Keratinocyte (primary cell): ENCODE measurements at regions not wholly inside any gene's neighbourhood (a gene's known extent, or its start where the extent isn't known, plus 50 kb on each side); places are given as distances from the start of the nearest gene placed in this dataset.

Source experiments
- DNase-seq: peaks from one replicate; pipeline ENCODE4 v3.0.0-alpha.2; 2011; ENCODE audit warnings: low read depth, missing footprints, low spot score
- FAIRE-seq: peaks from 2 replicates; lab custom pipeline; 2011; peaks lifted over from hg19 to GRCh38; lab: Jason Lieb, UNC
- H2AFZ ChIP-seq: 2 replicates; pipeline ENCODE4 v1.6.0; 2012; ENCODE audit warnings: low read length, control low read depth, inconsistent platforms; ENCODE audit not compliant: control insufficient read depth
- H3K27ac ChIP-seq: 2 replicates; pipeline ENCODE4 v1.5.1; 2011; ENCODE audit warnings: low read length; ENCODE audit not compliant: control insufficient read depth, insufficient read depth
- H3K27me3 ChIP-seq: 3 replicates; pipeline ENCODE4 v1.6.0; 2011; ENCODE audit warnings: low read length; ENCODE audit not compliant: control insufficient read depth, insufficient read depth; ENCODE audit errors: extremely low read depth
- H3K36me3 ChIP-seq, 2 experiments: 2 replicates in 1 of 2; 3 replicates in 1 of 2; pipeline ENCODE4 v1.5.1; 2011; ENCODE audit warnings: low read length in 2 of 2, mild to moderate bottlenecking in 1 of 2; ENCODE audit not compliant: control insufficient read depth in 2 of 2, insufficient read depth in 2 of 2; ENCODE audit errors: extremely low read depth in 1 of 2
- H3K4me1 ChIP-seq: 3 replicates; pipeline ENCODE4 v1.5.1; 2011; ENCODE audit warnings: low read length; ENCODE audit not compliant: control insufficient read depth, insufficient read depth; ENCODE audit errors: extremely low read depth
- H3K4me2 ChIP-seq: 3 replicates; pipeline ENCODE4 v1.6.0; 2011; ENCODE audit warnings: low read depth, low read length; ENCODE audit not compliant: control insufficient read depth, insufficient read depth; ENCODE audit errors: extremely low read depth
- H3K4me3 ChIP-seq, 3 experiments: fragments of 200-600 bp in 1 of 3; sonication (generic) in 1 of 3; 2 replicates in 2 of 3; 3 replicates in 1 of 3; pipeline ENCODE4 v1.5.1; 2011 to 2016; ENCODE audit warnings: low read length in 3 of 3, mild to moderate bottlenecking in 3 of 3, control low read depth in 2 of 3, inconsistent platforms in 1 of 3, low read depth in 1 of 3, mixed read lengths in 1 of 3, mixed run types in 1 of 3, moderate library complexity in 1 of 3; ENCODE audit not compliant: control insufficient read depth in 2 of 3, insufficient read depth in 2 of 3; ENCODE audit errors: extremely low read depth in 1 of 3
- H3K79me2 ChIP-seq: 2 replicates; pipeline ENCODE4 v1.6.0; 2012; ENCODE audit warnings: low read length; ENCODE audit not compliant: control insufficient read depth, insufficient read depth
- H3K9ac ChIP-seq: 3 replicates; pipeline ENCODE4 v1.6.0; 2011; ENCODE audit warnings: low read length; ENCODE audit not compliant: control insufficient read depth, insufficient read depth; ENCODE audit errors: extremely low read depth
- H3K9me1 ChIP-seq: 3 replicates; pipeline ENCODE4 v1.6.0; 2011; ENCODE audit warnings: low read length; ENCODE audit not compliant: control insufficient read depth, insufficient read depth; ENCODE audit errors: extremely low read depth
- H3K9me3 ChIP-seq: 2 replicates; pipeline ENCODE4 v1.5.1; 2012; ENCODE audit warnings: low read depth, low read length; ENCODE audit not compliant: control insufficient read depth
- H4K20me1 ChIP-seq: 3 replicates; pipeline ENCODE4 v1.6.0; 2011; ENCODE audit warnings: low read length; ENCODE audit not compliant: control insufficient read depth, insufficient read depth; ENCODE audit errors: extremely low read depth
- CTCF ChIP-seq, 3 experiments: IDR thresholded peaks in 1 of 3; conservative IDR thresholded peaks in 1 of 3; optimal IDR thresholded peaks in 1 of 3; 2 replicates in 2 of 3; 3 replicates in 1 of 3; pipeline versions ENCODE3 to v1.5.1; 2011; ENCODE audit warnings: low read length in 3 of 3, mild to moderate bottlenecking in 3 of 3, moderate library complexity in 2 of 3, control low read depth in 1 of 3, inconsistent platforms in 1 of 3; ENCODE audit not compliant: insufficient read depth in 2 of 3; ENCODE audit errors: extremely low read depth in 1 of 3
- EZH2 ChIP-seq: IDR thresholded peaks from one replicate; pipeline ENCODE4 v1.6.1; 2012; ENCODE audit warnings: inconsistent platforms, mild to moderate bottlenecking, low read length, moderate library complexity
- dilution Hi-C: fragments of 300-500 bp; cut with MboI; formaldehyde crosslinking; loops from one replicate; pipeline ENCODE4 v1.7.0; 2020; ENCODE audit warnings: low sequenced_read_pairs; ENCODE audit not compliant: extremely low pct_ligation_motif_present

- H3K9me1 ChIP-seq, result no peaks in the 10 kb centered on the region
- no peak for FAIRE-seq
These were observed 61.1 kb downstream of the GGTLC2 start for GRCh38 chr22:22705328-22706100.

GRCh38 chr22:22706253-22706915, 62.0 kb downstream of the GGTLC2 start:
- Histone ChIP-seq H3K9me3 (no peaks in the 10 kb centered on the region), H3K79me2 (no peaks in the 10 kb centered on the region), H2AFZ (no peak overlapping the region), H4K20me1 (no peaks in the 10 kb centered on the region), H3K36me3 (no peaks in the 10 kb centered on the region), H3K27me3 (no peaks in the 10 kb centered on the region), H3K4me1 (no peaks in the 10 kb centered on the region), H3K27ac (no peak overlapping the region), H3K9ac (no peak overlapping the region), H3K4me3 (no peak overlapping the region), H3K4me2 (no peak overlapping the region), H3K9me1 (no peaks in the 10 kb centered on the region)
- dilution Hi-C loops, result loop anchor here (5.0 kb wide), 1 partner anchor 61 kb away; no protein-coding TSS in a partner anchor
- FAIRE-seq (no peak), DNase-seq (no peak)
- TF ChIP-seq EZH2 (no peak), CTCF (optimal IDR thresholded peaks at IDR 0.05 in 1 of 3, IDR thresholded peaks at IDR 0.05 in 1 of 3, conservative IDR thresholded peaks at IDR 0.05 in 1 of 3; ENCODE audit: extremely low read depth in 1 of 3, insufficient read depth in 2 of 3, low read length in 3 of 3) (no peak)

More at GRCh38 chr22:22705328-22706100, 61.1 kb downstream of the GGTLC2 start:
- dilution Hi-C loops, result loop anchor here (5.0 kb wide), 1 partner anchor 62 kb away; no protein-coding TSS in a partner anchor
- Histone ChIP-seq H3K4me2 (no peak overlapping the region), H3K36me3 (no peaks in the 10 kb centered on the region), H3K79me2 (no peaks in the 10 kb centered on the region), H3K9me3 (no peaks in the 10 kb centered on the region), H3K4me1 (no peaks in the 10 kb centered on the region), H3K9ac (no peak overlapping the region), H2AFZ (no peak overlapping the region), H4K20me1 (no peaks in the 10 kb centered on the region), H3K27ac (no peak overlapping the region), H3K27me3 (no peaks in the 10 kb centered on the region), H3K4me3 (no peak overlapping the region)
- no peak for TF ChIP-seq CTCF (optimal IDR thresholded peaks at IDR 0.05 in 1 of 3, IDR thresholded peaks at IDR 0.05 in 1 of 3, conservative IDR thresholded peaks at IDR 0.05 in 1 of 3; ENCODE audit: extremely low read depth in 1 of 3, insufficient read depth in 2 of 3, low read length in 3 of 3)
- no peak for TF ChIP-seq EZH2
- DNase-seq, result no peak
